Colonic mucosa (tissue), 4 donors: ENCODE measurements at regions not wholly inside any gene's neighbourhood (a gene's known extent, or its start where the extent isn't known, plus 50 kb on each side); places are given as distances from the start of the nearest gene placed in this dataset.

ENCODE experiments used
- DNase-seq: peaks from one replicate; pipeline ENCODE4 v3.0.0-alpha.2; 2020
- H3K27ac ChIP-seq: fragments of 200-600 bp; one replicate; pipeline ENCODE4 v1.8.0; 2021
- H3K27me3 ChIP-seq: fragments of 200-600 bp; one replicate; pipeline ENCODE4 v1.8.0; 2021
- H3K36me3 ChIP-seq: fragments of 200-600 bp; one replicate; pipeline ENCODE4 v1.8.0; 2021
- H3K4me1 ChIP-seq: fragments of 200-600 bp; one replicate; pipeline ENCODE4 v1.8.0; 2021; ENCODE audit warnings: mild to moderate bottlenecking
- H3K4me3 ChIP-seq: fragments of 200-600 bp; one replicate; pipeline ENCODE4 v1.8.0; 2021
- H3K9ac ChIP-seq, 2 donors: one replicate each; pipeline ENCODE4 v1.7.0; 2013; ENCODE audit warnings: control low read depth in 2 of 2, low read depth in 2 of 2, low read length in 2 of 2
- H3K9me3 ChIP-seq: fragments of 200-600 bp; one replicate; pipeline ENCODE4 v1.8.0; 2021
- intact Hi-C: fragments of 100-400 bp; cut with DNase I; formaldehyde crosslinking; loops from one replicate; pipeline ENCODE4 v1.14.1; 2022
- TF ChIP-seq, protein P1 (sequence below): fragments of 200-600 bp; IDR thresholded peaks from one replicate; pipeline ENCODE4 v1.8.0; 2022; ENCODE audit warnings: antibody characterized with exemption, mild to moderate bottlenecking
- donor health status: healthy.
- donor health status: DM: no; HTN: no; CAD: no.
- donor health status: DM: no; HTN: no; CAD: no.

DNA sequence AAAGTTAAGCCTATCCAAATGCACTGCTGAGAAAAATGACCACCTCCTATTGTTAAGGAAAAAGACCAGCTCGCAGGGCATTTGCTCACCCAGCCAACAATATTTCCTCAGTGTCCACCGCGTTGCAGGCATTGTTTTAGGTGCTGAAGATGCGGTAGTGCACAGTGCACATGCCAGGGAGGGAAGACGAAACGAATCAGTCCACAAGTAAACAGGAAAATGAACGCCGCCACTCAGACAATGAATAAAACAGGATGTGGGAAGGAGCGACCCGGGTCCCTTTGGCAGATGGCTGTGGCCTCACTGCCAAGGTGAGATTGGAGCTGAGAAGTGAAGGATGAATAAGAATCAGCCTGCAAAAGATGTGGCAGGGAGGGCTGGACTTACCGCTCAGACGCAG, 249.2 kb downstream of the FOXL1 start:
- TF ChIP-seq, protein P1, sequence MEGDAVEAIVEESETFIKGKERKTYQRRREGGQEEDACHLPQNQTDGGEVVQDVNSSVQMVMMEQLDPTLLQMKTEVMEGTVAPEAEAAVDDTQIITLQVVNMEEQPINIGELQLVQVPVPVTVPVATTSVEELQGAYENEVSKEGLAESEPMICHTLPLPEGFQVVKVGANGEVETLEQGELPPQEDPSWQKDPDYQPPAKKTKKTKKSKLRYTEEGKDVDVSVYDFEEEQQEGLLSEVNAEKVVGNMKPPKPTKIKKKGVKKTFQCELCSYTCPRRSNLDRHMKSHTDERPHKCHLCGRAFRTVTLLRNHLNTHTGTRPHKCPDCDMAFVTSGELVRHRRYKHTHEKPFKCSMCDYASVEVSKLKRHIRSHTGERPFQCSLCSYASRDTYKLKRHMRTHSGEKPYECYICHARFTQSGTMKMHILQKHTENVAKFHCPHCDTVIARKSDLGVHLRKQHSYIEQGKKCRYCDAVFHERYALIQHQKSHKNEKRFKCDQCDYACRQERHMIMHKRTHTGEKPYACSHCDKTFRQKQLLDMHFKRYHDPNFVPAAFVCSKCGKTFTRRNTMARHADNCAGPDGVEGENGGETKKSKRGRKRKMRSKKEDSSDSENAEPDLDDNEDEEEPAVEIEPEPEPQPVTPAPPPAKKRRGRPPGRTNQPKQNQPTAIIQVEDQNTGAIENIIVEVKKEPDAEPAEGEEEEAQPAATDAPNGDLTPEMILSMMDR: no peak
- DNase-seq: no peak
- intact Hi-C loops: no loop called here
- no peak overlapping the region for H3K9ac ChIP-seq
- H3K9me3 ChIP-seq: no peaks in the 10 kb centered on the region
- no peaks in the 10 kb centered on the region for H3K27me3 ChIP-seq
- no peaks in the 10 kb centered on the region for H3K36me3 ChIP-seq
- H3K4me3 ChIP-seq: no peak overlapping the region
- H3K27ac ChIP-seq: no peak overlapping the region
- no peaks in the 10 kb centered on the region for H3K4me1 ChIP-seq

DNA sequence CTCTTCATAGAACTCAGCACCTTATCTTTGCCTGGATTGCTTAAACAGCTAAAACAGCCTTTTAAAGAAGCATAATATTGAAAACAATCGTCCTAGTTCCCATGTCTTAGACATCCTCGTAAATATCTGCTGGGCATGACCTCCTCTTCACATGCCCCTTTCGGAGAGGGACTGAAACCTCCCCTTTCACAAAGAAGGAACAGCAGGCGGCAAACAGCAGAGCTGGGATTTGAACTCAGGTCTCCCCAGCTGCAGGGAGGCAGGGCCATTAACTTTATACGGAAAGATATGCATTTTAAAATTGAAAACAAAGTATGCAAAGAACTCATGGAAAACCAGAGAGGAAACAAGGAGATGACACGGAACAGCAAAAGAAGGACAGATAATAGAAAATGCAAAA, 249.9 kb downstream of the FOXL1 start:
- Histone ChIP-seq H3K27me3 (no peaks in the 10 kb centered on the region), H3K36me3 (no peaks in the 10 kb centered on the region)

DNA sequence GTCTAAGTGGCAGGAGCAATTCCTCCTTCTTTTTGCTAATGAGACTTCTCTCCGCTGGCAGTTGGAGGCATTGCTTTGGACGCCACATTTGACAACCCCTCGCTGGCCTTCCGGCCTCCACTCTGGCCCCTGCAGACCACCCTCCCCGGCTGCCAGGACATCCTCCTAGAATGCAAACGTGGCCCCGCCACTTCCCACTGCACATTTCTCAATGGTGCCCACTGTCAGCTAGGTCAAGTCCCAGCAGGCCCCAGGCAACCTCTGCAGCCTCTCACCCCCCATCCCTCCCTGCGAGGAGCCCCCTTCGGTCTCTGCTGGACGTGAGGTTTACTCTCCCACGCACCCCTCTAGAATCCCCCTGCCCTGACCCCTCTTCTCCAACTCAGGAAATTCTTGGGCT, 250.3 kb downstream of the FOXL1 start:
- intact Hi-C loops: no loop called here
- Histone ChIP-seq H3K4me3 (no peak overlapping the region), H3K27ac (no peak overlapping the region), H3K27me3 (no peaks in the 10 kb centered on the region), H3K9ac (no peak overlapping the region), H3K9me3 (no peaks in the 10 kb centered on the region), H3K4me1 (no peaks in the 10 kb centered on the region), H3K36me3 (no peaks in the 10 kb centered on the region)
- TF ChIP-seq, protein P1: no peak
- no peak for DNase-seq

More for the DNA sequence above, 249.9 kb downstream of the FOXL1 start:
- TF ChIP-seq, protein P1: no peak
- H3K27ac ChIP-seq: no peak overlapping the region
- intact Hi-C loops: no loop called here
- no peaks in the 10 kb centered on the region for H3K4me1 ChIP-seq
- H3K9ac ChIP-seq: no peak overlapping the region
- H3K4me3 ChIP-seq: no peak overlapping the region
- no peak for DNase-seq
- H3K9me3 ChIP-seq: no peaks in the 10 kb centered on the region

DNA sequence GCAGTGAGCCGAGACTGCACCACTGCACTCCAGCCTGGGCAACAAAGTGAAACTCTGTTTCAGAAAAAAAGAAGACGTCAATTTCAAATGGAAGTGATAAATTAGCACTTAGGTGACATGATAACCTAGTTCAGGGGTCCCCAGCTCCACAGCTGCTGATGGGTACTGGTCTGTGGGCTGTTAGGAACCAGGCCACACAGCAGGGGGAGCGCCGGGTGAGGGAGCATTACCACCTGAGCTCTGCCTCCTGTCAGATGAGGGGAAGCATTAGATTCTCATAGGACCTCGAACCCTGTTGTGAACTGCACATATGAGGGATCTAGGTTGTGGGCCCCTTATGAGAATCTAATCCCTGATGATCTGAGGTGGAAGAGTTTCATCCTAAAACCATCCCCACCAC, 253.0 kb downstream of the FOXL1 start:
- H3K4me3 ChIP-seq: no peak overlapping the region
- no peak for DNase-seq

DNA sequence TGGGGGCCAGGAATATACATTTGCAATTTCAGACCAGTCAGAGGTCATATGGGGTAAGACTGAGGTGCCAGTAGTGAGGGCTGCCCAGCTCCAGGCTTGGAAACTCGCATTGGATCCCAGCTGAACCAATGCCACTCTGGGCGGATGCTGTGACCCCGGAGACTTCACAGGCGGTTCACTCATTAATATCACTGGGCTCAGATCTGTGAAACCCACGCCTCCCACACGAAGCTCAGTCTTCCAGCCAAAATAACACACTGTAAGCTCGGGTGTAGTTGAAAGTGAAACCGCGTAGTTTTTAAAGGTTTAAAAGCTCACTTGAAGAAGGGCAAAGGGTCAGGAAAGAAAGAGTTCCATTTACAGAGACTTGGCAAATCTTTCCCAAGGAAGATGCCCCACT, 254.8 kb downstream of the FOXL1 start:
- no peaks in the 10 kb centered on the region for H3K4me1 ChIP-seq
- TF ChIP-seq, protein P1: no peak
- no peaks in the 10 kb centered on the region for H3K9me3 ChIP-seq
- H3K27me3 ChIP-seq: no peaks in the 10 kb centered on the region
- DNase-seq: no peak
- intact Hi-C loops: no loop called here
- no peaks in the 10 kb centered on the region for H3K36me3 ChIP-seq
- H3K27ac ChIP-seq: no peak overlapping the region
- no peak overlapping the region for H3K4me3 ChIP-seq
- no peak overlapping the region for H3K9ac ChIP-seq

More for the DNA sequence above, 253.0 kb downstream of the FOXL1 start:
- Histone ChIP-seq H3K9ac (no peak overlapping the region), H3K27me3 (no peaks in the 10 kb centered on the region), H3K9me3 (no peaks in the 10 kb centered on the region), H3K36me3 (no peaks in the 10 kb centered on the region), H3K27ac (no peak overlapping the region), H3K4me1 (no peaks in the 10 kb centered on the region)
- TF ChIP-seq, protein P1: no peak
- intact Hi-C loops: no loop called here
